ENCODE measurements at regions not wholly inside any gene's neighbourhood (a gene's known extent, or its start where the extent isn't known, plus 50 kb on each side); places are given as distances from the start of the nearest gene placed in this dataset.

- no peak for DNase-seq (ENCODE audit: low read depth in 2 of 3, low spot score in 1 of 3)
Observed at GRCh38 chr3:152096280-152096906, 172.3 kb upstream of the MBNL1 start.

- DNase-seq (ENCODE audit: low read depth in 2 of 3, low spot score in 1 of 3) = no peak
Observed at GRCh38 chr3:152097120-152097519, 171.6 kb upstream of the MBNL1 start.

- DNase-seq (ENCODE audit: low read depth in 2 of 3, low spot score in 1 of 3) = no peak
Observed at GRCh38 chr3:152097770-152098169, 171.0 kb upstream of the MBNL1 start.

- DNase-seq (ENCODE audit: low read depth in 2 of 3, low spot score in 1 of 3) = no peak
Observed at GRCh38 chr3:152100491-152101132, 168.1 kb upstream of the MBNL1 start.

GRCh38 chr3:152102410-152102809 lies 166.3 kb upstream of the MBNL1 start:
- DNase-seq (ENCODE audit: low read depth in 2 of 3, low spot score in 1 of 3) = no peak

- no peak for DNase-seq (ENCODE audit: low read depth in 2 of 3, low spot score in 1 of 3)
Observed at GRCh38 chr3:152103257-152103656, 165.5 kb upstream of the MBNL1 start.

- DNase-seq (ENCODE audit: low read depth in 2 of 3, low spot score in 1 of 3) = no peak
Observed at GRCh38 chr3:152104847-152105415, 163.8 kb upstream of the MBNL1 start.

GRCh38 chr3:152105446-152105845 lies 163.3 kb upstream of the MBNL1 start:
- no peak for DNase-seq (ENCODE audit: low read depth in 2 of 3, low spot score in 1 of 3)

GRCh38 chr3:152109038-152109437 lies 159.7 kb upstream of the MBNL1 start:
- no peak for DNase-seq (ENCODE audit: low read depth in 2 of 3, low spot score in 1 of 3)

GRCh38 chr3:152113413-152113812 lies 155.3 kb upstream of the MBNL1 start:
- DNase-seq (ENCODE audit: low read depth in 2 of 3, low spot score in 1 of 3) = no peak

GRCh38 chr3:152113992-152114651 lies 154.6 kb upstream of the MBNL1 start:
- no peak for DNase-seq (ENCODE audit: low read depth in 2 of 3, low spot score in 1 of 3)

GRCh38 chr3:152120601-152121269 lies 148.0 kb upstream of the MBNL1 start:
- DNase-seq (ENCODE audit: low read depth in 2 of 3, low spot score in 1 of 3) = no peak

GRCh38 chr3:152121270-152121636 lies 147.5 kb upstream of the MBNL1 start:
- no peak for DNase-seq (ENCODE audit: low read depth in 2 of 3, low spot score in 1 of 3)

- no peak for DNase-seq (ENCODE audit: low read depth in 2 of 3, low spot score in 1 of 3)
Observed at GRCh38 chr3:152122851-152123250, 145.9 kb upstream of the MBNL1 start.

GRCh38 chr3:152123457-152123856 lies 145.3 kb upstream of the MBNL1 start:
- DNase-seq (ENCODE audit: low read depth in 2 of 3, low spot score in 1 of 3) = no peak

- DNase-seq (ENCODE audit: low read depth in 2 of 3, low spot score in 1 of 3) = no peak
Observed at GRCh38 chr3:152126260-152126659, 142.5 kb upstream of the MBNL1 start.

- DNase-seq (ENCODE audit: low read depth in 2 of 3, low spot score in 1 of 3) = peak in 1 of 3 donors; percentile 40
Observed at GRCh38 chr3:152127058-152127457, 141.7 kb upstream of the MBNL1 start.

GRCh38 chr3:152128356-152128755 lies 140.4 kb upstream of the MBNL1 start:
- DNase-seq (ENCODE audit: low read depth in 2 of 3, low spot score in 1 of 3) = no peak

GRCh38 chr3:152139651-152140050 lies 129.1 kb upstream of the MBNL1 start:
- no peak for DNase-seq (ENCODE audit: low read depth in 2 of 3, low spot score in 1 of 3)

- DNase-seq (ENCODE audit: low read depth in 2 of 3, low spot score in 1 of 3) = no peak
Observed at GRCh38 chr3:152146461-152146860, 122.3 kb upstream of the MBNL1 start.

- no peak for DNase-seq (ENCODE audit: low read depth in 2 of 3, low spot score in 1 of 3)
Observed at GRCh38 chr3:152147748-152148147, 121.0 kb upstream of the MBNL1 start.

- DNase-seq (ENCODE audit: low read depth in 2 of 3, low spot score in 1 of 3) = no peak
Observed at GRCh38 chr3:152148579-152148978, 120.2 kb upstream of the MBNL1 start.
